ENCODE measurements at regions not wholly inside any gene's neighbourhood (a gene's known extent, or its start where the extent isn't known, plus 50 kb on each side); places are given as distances from the start of the nearest gene placed in this dataset.
"Not testable (repeated sequence)": the region's sequence is repeated elsewhere in the genome, so short reads cannot be mapped to it uniquely, and the experiment has no call there.

- Mint-ChIP-seq H3K4me3 (ENCODE audit: unreplicated experiment) (no peak overlapping the region), H3K4me1 (ENCODE audit: low read depth) (peaks cover 10% of the 10 kb centered on the region)
Measured at GRCh38 chr10:21285207-21285606, 240.3 kb downstream of the SKIDA1 start.

GRCh38 chr10:21284301-21284700 lies 241.2 kb downstream of the SKIDA1 start:
- Mint-ChIP-seq H3K4me1 (ENCODE audit: low read depth) (peaks cover 5% of the 10 kb centered on the region), H3K27me3 (ENCODE audit: low read depth) (peaks cover 1% of the 10 kb centered on the region), H3K36me3 (ENCODE audit: low read depth) (no peaks in the 10 kb centered on the region), H3K4me3 (ENCODE audit: unreplicated experiment) (no peak overlapping the region), H3K9me3 (ENCODE audit: low read depth) (no peaks in the 10 kb centered on the region), H3K27ac (ENCODE audit: unreplicated experiment) (no peak overlapping the region)
- no peak for DNase-seq (ENCODE audit: low spot score)
- TF ChIP-seq, protein P1, sequence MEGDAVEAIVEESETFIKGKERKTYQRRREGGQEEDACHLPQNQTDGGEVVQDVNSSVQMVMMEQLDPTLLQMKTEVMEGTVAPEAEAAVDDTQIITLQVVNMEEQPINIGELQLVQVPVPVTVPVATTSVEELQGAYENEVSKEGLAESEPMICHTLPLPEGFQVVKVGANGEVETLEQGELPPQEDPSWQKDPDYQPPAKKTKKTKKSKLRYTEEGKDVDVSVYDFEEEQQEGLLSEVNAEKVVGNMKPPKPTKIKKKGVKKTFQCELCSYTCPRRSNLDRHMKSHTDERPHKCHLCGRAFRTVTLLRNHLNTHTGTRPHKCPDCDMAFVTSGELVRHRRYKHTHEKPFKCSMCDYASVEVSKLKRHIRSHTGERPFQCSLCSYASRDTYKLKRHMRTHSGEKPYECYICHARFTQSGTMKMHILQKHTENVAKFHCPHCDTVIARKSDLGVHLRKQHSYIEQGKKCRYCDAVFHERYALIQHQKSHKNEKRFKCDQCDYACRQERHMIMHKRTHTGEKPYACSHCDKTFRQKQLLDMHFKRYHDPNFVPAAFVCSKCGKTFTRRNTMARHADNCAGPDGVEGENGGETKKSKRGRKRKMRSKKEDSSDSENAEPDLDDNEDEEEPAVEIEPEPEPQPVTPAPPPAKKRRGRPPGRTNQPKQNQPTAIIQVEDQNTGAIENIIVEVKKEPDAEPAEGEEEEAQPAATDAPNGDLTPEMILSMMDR (IDR thresholded peaks at IDR 0.05), result no peak

More at GRCh38 chr10:21285207-21285606, 240.3 kb downstream of the SKIDA1 start:
- no peak overlapping the region for H3K27ac Mint-ChIP-seq (ENCODE audit: unreplicated experiment)
- no peaks in the 10 kb centered on the region for H3K36me3 Mint-ChIP-seq (ENCODE audit: low read depth)
- H3K9me3 Mint-ChIP-seq (ENCODE audit: low read depth), result no peaks in the 10 kb centered on the region
- peaks cover 1% of the 10 kb centered on the region for H3K27me3 Mint-ChIP-seq (ENCODE audit: low read depth)
- DNase-seq (ENCODE audit: low spot score), result no peak
- TF ChIP-seq, protein P1 (IDR thresholded peaks at IDR 0.05), result no peak

DNA sequence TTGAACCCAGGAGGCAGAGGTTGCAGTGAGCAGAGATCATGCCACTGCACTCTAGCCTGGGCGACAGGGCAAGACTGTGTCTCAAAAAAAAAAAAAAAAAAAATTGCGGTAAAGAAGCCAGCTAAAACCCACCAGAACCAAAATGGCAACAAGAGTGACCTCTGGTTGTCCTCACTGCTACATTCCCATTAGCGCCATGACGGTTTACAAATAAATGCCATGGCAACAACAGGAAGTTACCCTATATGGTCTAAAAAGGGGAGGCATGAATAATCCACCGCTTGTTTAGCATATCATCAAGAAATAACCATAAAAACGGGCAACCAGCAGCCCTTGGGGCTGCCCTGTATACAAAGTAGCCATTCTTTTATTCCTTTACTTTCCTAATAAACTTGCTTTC lies 242.4 kb downstream of the SKIDA1 start:
- peaks cover 15% of the 10 kb centered on the region for H3K4me1 Mint-ChIP-seq (ENCODE audit: low read depth)
- H3K36me3 Mint-ChIP-seq (ENCODE audit: low read depth); H3K9me3 Mint-ChIP-seq (ENCODE audit: low read depth); H3K27me3 Mint-ChIP-seq (ENCODE audit: low read depth); DNase-seq (ENCODE audit: low spot score); H3K27ac Mint-ChIP-seq (ENCODE audit: unreplicated experiment); H3K4me3 Mint-ChIP-seq (ENCODE audit: unreplicated experiment): not testable (repeated sequence)

GRCh38 chr10:21281765-21282484 lies 243.6 kb downstream of the SKIDA1 start:
- H3K4me3 Mint-ChIP-seq (ENCODE audit: unreplicated experiment), result no peak overlapping the region
- H3K27me3 Mint-ChIP-seq (ENCODE audit: low read depth), result peaks cover 1% of the 10 kb centered on the region
- no peak for DNase-seq (ENCODE audit: low spot score)
- peaks cover 15% of the 10 kb centered on the region for H3K4me1 Mint-ChIP-seq (ENCODE audit: low read depth)
- TF ChIP-seq, protein P1 (IDR thresholded peaks at IDR 0.05), result no peak
- no peak overlapping the region for H3K27ac Mint-ChIP-seq (ENCODE audit: unreplicated experiment)
- no peaks in the 10 kb centered on the region for H3K9me3 Mint-ChIP-seq (ENCODE audit: low read depth)
- no peaks in the 10 kb centered on the region for H3K36me3 Mint-ChIP-seq (ENCODE audit: low read depth)

DNA sequence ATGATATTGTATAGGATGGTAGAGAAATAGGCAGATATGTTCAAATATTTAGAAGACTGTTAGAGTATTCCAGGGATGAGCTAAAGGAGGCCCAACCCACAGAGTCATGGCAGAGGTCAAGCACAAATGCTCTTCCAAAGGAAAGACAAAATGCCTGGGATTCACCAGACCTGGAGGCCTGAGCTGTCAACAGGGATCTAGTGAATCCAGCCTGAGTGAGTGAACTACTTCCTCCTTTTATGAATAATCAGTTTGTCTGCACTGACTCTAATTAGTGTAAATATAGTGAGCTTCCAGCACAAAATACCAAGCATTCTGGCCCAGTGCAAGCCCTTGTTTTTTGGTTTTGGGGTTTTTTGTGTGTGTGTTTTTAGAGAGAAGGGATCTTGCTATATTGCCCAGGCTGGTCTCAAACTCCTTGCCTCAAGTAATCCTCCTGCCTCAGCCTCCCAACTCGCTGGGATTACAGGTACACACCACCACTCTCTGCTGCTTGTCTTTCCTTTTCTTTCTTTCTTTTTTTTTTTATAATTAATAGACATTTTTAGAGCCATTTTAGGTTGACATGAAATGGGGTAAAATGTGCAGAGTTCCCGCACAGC lies 244.4 kb downstream of the SKIDA1 start:
- peaks cover 15% of the 10 kb centered on the region for H3K4me1 Mint-ChIP-seq (ENCODE audit: low read depth)
- H3K9me3 Mint-ChIP-seq (ENCODE audit: low read depth), result no peaks in the 10 kb centered on the region
- no peak overlapping the region for H3K27ac Mint-ChIP-seq (ENCODE audit: unreplicated experiment)
- TF ChIP-seq, protein P1 (IDR thresholded peaks at IDR 0.05), result no peak
- H3K36me3 Mint-ChIP-seq (ENCODE audit: low read depth), result no peaks in the 10 kb centered on the region
- no peak overlapping the region for H3K4me3 Mint-ChIP-seq (ENCODE audit: unreplicated experiment)
- H3K27me3 Mint-ChIP-seq (ENCODE audit: low read depth), result peaks cover 1% of the 10 kb centered on the region
- no peak for DNase-seq (ENCODE audit: low spot score)
